Smooth muscle cell (in vitro differentiated cells): ENCODE measurements at regions not wholly inside any gene's neighbourhood (a gene's known extent, or its start where the extent isn't known, plus 50 kb on each side); places are given as distances from the start of the nearest gene placed in this dataset.

Experiments used
- DNase-seq: peaks from one replicate; lab custom pipeline; 2025; ENCODE audit not compliant: unreplicated experiment; lab: John Stamatoyannopoulos, UW
- H2AFZ ChIP-seq: fragments of 200-600 bp; sonication (generic); 2 replicates; pipeline ENCODE4 v1.6.0; 2016; ENCODE audit warnings: antibody characterized with exemption, low read depth, mild to moderate bottlenecking
- H3F3A ChIP-seq: fragments of 200-600 bp; sonication (generic); 2 replicates; pipeline ENCODE4 v1.6.0; 2017; ENCODE audit warnings: antibody characterized with exemption, low read depth
- H3K27ac ChIP-seq: fragments of 200-600 bp; sonication (generic); 2 replicates; pipeline ENCODE4 v1.5.1; 2016; ENCODE audit warnings: low read depth, mild to moderate bottlenecking
- H3K27me3 ChIP-seq: fragments of 200-600 bp; sonication (generic); 2 replicates; pipeline ENCODE4 v1.6.1; 2016; ENCODE audit warnings: low read depth, mild to moderate bottlenecking
- H3K36me3 ChIP-seq: fragments of 200-600 bp; sonication (generic); 2 replicates; pipeline ENCODE4 v1.5.1; 2016; ENCODE audit warnings: low read depth
- H3K4me1 ChIP-seq: fragments of 200-600 bp; sonication (generic); 2 replicates; pipeline ENCODE4 v1.5.1; 2016; ENCODE audit warnings: low read depth
- H3K4me2 ChIP-seq: fragments of 200-600 bp; sonication (generic); 2 replicates; pipeline ENCODE4 v1.6.0; 2016; ENCODE audit warnings: mild to moderate bottlenecking
- H3K4me3 ChIP-seq: fragments of 200-600 bp; sonication (generic); 2 replicates; pipeline ENCODE4 v1.5.1; 2016; ENCODE audit warnings: mild to moderate bottlenecking
- H3K79me2 ChIP-seq: fragments of 200-600 bp; sonication (generic); 2 replicates; pipeline ENCODE4 v1.6.0; 2016; ENCODE audit warnings: low read depth, mild to moderate bottlenecking
- H3K9ac ChIP-seq: fragments of 200-600 bp; sonication (generic); 2 replicates; pipeline ENCODE4 v1.6.0; 2016; ENCODE audit warnings: low read depth
- H3K9me3 ChIP-seq: fragments of 200-600 bp; sonication (generic); replicated peaks from 2 replicates; pipeline ENCODE4 v1.5.1; 2016; ENCODE audit warnings: low read depth
- H4K20me1 ChIP-seq: fragments of 200-600 bp; sonication (generic); 2 replicates; pipeline ENCODE4 v1.6.0; 2016; ENCODE audit warnings: low read depth
- WGBS: methylation state at CpG from one replicate; pipeline ENCODE4 v1.1.7; 2016; ENCODE audit warnings: low lambda C conversion rate; 5-methylcytosine and 5-hydroxymethylcytosine counted together
- TF ChIP-seq, protein P1 (sequence below): fragments of 200-600 bp; sonication (generic); IDR thresholded peaks from 2 replicates; pipeline ENCODE4 v1.5.1; 2017; ENCODE audit warnings: borderline replicate concordance, mild to moderate bottlenecking, antibody characterized with exemption; ENCODE audit not compliant: insufficient read depth, poor library complexity, severe bottlenecking

DNA sequence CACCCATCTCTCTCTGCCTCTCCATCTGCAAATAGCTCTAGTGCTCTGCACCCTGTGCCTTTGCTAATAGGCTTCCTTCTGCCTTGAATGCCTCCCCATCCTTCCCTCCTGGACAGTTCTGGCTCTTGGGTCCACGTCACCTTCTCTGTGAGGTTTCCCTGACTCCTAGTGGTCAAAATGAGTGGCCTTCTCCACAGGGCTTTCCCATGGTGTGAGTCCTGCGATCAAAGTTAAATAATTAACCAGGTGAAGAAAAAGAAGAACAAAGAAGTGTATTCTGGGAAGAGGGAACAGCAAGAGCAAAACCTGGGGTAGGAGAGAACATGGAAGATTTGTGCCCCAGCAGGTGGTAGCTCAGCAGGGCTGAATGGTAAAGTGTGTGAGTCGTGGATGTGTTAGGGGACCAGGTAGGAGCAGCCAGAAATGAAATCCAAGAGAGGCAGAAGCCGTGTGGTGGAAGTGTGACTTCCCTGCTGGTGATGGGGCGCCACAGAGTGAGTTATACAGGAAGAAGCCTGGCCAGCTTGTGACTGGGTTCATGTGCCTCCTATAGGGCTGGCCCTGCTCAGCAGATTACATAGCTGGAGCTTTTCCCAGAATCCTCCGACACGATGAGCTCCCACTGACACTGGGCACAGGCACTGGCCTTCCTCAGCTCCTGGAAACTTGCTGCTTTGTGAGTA is 93.8 kb upstream of the LDAH start:
- 72% methylated on average over 7 of the region's 7 CpGs for WGBS
- TF ChIP-seq, protein P1, sequence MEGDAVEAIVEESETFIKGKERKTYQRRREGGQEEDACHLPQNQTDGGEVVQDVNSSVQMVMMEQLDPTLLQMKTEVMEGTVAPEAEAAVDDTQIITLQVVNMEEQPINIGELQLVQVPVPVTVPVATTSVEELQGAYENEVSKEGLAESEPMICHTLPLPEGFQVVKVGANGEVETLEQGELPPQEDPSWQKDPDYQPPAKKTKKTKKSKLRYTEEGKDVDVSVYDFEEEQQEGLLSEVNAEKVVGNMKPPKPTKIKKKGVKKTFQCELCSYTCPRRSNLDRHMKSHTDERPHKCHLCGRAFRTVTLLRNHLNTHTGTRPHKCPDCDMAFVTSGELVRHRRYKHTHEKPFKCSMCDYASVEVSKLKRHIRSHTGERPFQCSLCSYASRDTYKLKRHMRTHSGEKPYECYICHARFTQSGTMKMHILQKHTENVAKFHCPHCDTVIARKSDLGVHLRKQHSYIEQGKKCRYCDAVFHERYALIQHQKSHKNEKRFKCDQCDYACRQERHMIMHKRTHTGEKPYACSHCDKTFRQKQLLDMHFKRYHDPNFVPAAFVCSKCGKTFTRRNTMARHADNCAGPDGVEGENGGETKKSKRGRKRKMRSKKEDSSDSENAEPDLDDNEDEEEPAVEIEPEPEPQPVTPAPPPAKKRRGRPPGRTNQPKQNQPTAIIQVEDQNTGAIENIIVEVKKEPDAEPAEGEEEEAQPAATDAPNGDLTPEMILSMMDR, result no peak
- Histone ChIP-seq H3K4me1 (no peaks in the 10 kb centered on the region), H3K79me2 (no peaks in the 10 kb centered on the region), H3K9me3 (no peaks in the 10 kb centered on the region), H3K27ac (no peak overlapping the region), H3K27me3 (peaks cover 23% of the 10 kb centered on the region), H3K36me3 (no peaks in the 10 kb centered on the region), H3K4me2 (no peak overlapping the region), H3K9ac (no peak overlapping the region), H3F3A (no peaks in the 10 kb centered on the region), H4K20me1 (no peaks in the 10 kb centered on the region), H3K4me3 (no peak overlapping the region), H2AFZ (no peak overlapping the region)
- DNase-seq, result no peak

DNA sequence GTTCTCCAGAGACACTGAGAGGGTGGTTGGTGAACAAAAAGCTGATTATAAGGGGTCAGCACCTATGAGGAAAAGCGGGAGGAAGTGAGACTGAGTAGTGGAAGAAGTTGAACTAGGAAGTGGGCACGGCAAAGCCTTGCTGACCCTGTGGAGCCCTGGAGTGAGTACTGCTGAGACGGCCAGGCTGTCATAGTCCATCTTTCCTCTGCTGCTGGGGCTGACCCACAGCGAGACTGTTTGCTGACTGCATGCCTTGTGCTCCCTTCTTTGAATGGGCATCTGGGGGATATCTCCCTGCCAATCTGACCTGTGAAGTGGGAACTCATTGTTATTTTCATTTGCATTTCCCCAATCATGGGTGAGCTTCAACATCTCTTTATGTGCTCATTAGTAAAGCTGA is 92.4 kb upstream of the LDAH start:
- Histone ChIP-seq H3K79me2 (no peaks in the 10 kb centered on the region), H3K27ac (no peak overlapping the region), H3K9ac (no peak overlapping the region), H3K36me3 (no peaks in the 10 kb centered on the region), H3K27me3 (peaks cover 23% of the 10 kb centered on the region), H3K4me1 (no peaks in the 10 kb centered on the region), H3K4me2 (no peak overlapping the region), H3K4me3 (no peak overlapping the region), H2AFZ (no peak overlapping the region), H3K9me3 (no peaks in the 10 kb centered on the region), H3F3A (no peaks in the 10 kb centered on the region), H4K20me1 (no peaks in the 10 kb centered on the region)
- 88% methylated on average over 4 of the region's 4 CpGs for WGBS
- no peak for DNase-seq
- TF ChIP-seq, protein P1, result no peak

DNA sequence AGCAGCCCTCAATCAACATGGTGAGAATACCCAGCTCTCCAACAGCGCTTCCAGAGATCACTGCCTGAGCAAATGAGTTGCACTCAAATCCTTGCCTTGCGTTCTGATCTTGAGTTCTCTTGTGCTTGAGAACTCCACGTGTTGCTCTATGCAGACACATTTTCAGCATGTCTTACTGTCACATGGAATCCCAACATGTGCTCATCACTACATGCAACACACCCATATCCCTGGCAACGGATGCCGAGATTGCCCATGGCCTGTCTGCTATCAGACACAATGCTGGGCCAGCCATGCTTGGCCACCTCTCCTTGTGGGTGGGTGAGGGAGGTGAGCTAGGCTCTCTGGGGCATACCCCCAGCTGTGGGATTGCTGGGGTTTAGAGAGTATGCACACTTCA is 91.9 kb upstream of the LDAH start:
- Histone ChIP-seq H3K9ac (no peak overlapping the region), H3K4me3 (no peak overlapping the region), H3K4me2 (no peak overlapping the region), H3K4me1 (no peaks in the 10 kb centered on the region), H3K9me3 (no peaks in the 10 kb centered on the region), H3K79me2 (no peaks in the 10 kb centered on the region), H3K36me3 (no peaks in the 10 kb centered on the region), H4K20me1 (no peaks in the 10 kb centered on the region), H3F3A (no peaks in the 10 kb centered on the region), H3K27me3 (peaks cover 23% of the 10 kb centered on the region), H2AFZ (no peak overlapping the region), H3K27ac (no peak overlapping the region)
- TF ChIP-seq, protein P1, result no peak
- WGBS, result 83% methylated on average over 5 of the region's 5 CpGs
- DNase-seq, result no peak

DNA sequence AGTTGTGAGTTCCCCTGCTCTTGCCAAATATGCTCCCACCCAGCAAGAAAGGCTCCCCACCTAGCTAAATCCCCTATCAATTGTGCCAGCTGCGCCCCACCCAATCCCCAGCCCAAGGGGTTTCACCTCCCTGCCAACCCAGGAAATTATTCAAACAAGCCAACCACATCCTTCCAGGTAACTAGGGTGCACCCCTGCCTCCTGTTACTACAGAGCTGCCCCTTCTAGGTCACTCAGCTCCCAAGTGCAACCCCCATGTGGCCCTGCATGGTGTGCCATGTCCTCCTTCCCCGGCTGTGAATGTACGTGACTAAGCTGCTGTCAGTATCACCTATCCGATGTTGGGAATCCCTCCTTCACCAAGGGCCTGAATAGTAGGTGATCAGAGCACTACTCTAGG is 91.2 kb upstream of the LDAH start:
- H3K9me3 ChIP-seq, result no peaks in the 10 kb centered on the region
- no peaks in the 10 kb centered on the region for H3F3A ChIP-seq
- no peaks in the 10 kb centered on the region for H3K36me3 ChIP-seq
- H3K4me2 ChIP-seq, result no peak overlapping the region
- no peak overlapping the region for H2AFZ ChIP-seq
- no peak overlapping the region for H3K4me3 ChIP-seq
- peaks cover 23% of the 10 kb centered on the region for H3K27me3 ChIP-seq
- TF ChIP-seq, protein P1, result no peak
- WGBS, result 92% methylated on average over 4 of the region's 4 CpGs
- no peak for DNase-seq
- no peak overlapping the region for H3K9ac ChIP-seq
- H4K20me1 ChIP-seq, result no peaks in the 10 kb centered on the region
- no peak overlapping the region for H3K27ac ChIP-seq
- no peaks in the 10 kb centered on the region for H3K79me2 ChIP-seq
- no peaks in the 10 kb centered on the region for H3K4me1 ChIP-seq
